Stimulated activated CD4-positive, alpha-beta T cell treated with anti-CD3 and anti-CD28 coated beads, Interleukin-4, amount 100 ng/mL, for 4 hours (primary cell): ENCODE measurements at regions not wholly inside any gene's neighbourhood (a gene's known extent, or its start where the extent isn't known, plus 50 kb on each side); places are given as distances from the start of the nearest gene placed in this dataset.
"Not testable (repeated sequence)": the region's sequence is repeated elsewhere in the genome, so short reads cannot be mapped to it uniquely, and the experiment has no call there.

Experiments
- DNase-seq, 2 experiments: peaks; one replicate each; pipeline ENCODE4 v3.0.0-alpha.2; 2020

GRCh38 chr13:58207501-58207900, 576.0 kb downstream of the PCDH17 start:
- no peak for DNase-seq

GRCh38 chr13:58235454-58235853, 603.9 kb downstream of the PCDH17 start:
- DNase-seq: no peak

GRCh38 chr13:58238972-58239773, 607.6 kb downstream of the PCDH17 start:
- no peak for DNase-seq

GRCh38 chr13:58239774-58240268, 608.3 kb downstream of the PCDH17 start:
- DNase-seq: no peak

GRCh38 chr13:58247080-58247479, 615.5 kb downstream of the PCDH17 start:
- no peak for DNase-seq

DNA sequence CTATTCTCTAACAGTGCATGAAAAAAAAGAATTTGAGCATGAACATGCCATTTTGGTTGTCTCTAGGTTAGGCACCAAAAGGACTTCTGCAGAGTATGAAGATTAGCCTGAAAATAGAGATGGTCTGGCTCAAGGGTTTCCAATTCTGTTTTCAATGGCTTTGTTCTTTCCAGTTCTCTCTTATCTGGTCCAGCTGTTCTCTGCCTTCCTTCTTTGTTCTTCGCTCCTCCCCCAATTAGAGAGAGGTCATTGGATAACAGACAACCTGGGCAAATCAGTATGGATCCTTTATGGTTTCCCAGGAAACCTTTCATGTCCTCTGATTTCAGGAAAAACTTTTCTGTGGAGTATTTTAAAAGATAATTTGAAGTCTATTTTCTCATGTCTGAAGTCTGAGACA, 623.4 kb downstream of the PCDH17 start:
- no peak for DNase-seq

DNA sequence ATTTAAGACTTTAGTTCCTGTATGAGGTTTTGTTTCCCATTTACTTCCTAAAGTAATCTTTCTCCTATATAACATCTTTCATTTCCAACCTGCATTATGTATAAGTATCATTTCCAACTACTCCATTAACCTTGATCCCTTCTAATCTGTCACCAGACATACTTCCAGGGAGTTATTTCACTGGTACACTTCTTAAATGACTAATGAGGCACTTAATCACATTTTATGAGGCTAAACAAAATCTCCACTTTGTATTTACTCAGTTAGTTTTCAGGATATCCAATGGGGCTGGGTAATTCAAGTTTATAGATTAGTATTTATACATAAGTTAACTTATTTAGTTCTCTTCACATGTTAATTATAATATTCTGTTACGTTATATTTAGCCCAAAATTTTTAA, 634.7 kb downstream of the PCDH17 start:
- DNase-seq: no peak

GRCh38 chr13:58298556-58299135, 667.1 kb downstream of the PCDH17 start:
- no peak for DNase-seq

DNA sequence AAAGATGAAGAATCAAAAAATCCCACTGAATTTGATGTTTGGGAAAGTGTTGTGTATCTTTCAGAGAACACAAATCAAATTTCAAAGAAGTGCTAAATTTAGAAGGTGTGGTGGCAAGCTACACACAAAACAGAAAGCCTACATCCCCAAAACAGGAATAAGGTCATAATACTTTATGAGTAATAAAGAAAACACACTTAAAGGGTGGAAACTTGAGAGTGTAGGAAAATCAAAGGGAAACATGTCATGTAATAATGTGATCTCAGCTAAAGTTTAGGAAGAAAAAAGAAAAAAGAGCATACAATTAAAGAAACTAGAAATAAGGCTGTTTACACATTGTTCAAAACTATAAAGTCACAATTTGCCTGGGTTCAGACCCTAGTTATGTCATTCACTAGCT, 668.7 kb downstream of the PCDH17 start:
- DNase-seq: no peak

- no peak for DNase-seq
These were observed 669.6 kb downstream of the PCDH17 start for GRCh38 chr13:58300974-58301681.

- DNase-seq: no peak
These were observed 670.8 kb downstream of the PCDH17 start for GRCh38 chr13:58302349-58302748.

- no peak for DNase-seq
These were observed 674.5 kb downstream of the PCDH17 start for GRCh38 chr13:58306062-58306461.

DNA sequence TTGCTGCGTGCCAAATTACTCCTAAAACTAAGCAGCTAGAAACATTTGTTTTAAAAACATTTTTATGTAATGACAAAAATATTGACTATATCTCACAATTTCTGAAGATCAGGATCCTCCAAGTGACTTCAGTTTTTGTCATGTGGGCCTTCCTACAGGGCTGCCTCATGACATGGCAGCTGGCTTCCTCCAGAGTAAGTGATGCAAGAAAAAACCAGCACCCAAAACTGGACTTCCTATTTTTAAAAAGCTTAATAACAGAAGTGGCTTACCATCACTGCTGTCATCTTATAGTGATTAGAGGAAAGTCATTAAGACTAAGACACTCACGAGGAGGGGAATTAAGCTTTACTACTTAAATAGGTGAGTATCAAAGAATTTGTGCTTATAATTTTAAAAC, 681.7 kb downstream of the PCDH17 start:
- no peak for DNase-seq

DNA sequence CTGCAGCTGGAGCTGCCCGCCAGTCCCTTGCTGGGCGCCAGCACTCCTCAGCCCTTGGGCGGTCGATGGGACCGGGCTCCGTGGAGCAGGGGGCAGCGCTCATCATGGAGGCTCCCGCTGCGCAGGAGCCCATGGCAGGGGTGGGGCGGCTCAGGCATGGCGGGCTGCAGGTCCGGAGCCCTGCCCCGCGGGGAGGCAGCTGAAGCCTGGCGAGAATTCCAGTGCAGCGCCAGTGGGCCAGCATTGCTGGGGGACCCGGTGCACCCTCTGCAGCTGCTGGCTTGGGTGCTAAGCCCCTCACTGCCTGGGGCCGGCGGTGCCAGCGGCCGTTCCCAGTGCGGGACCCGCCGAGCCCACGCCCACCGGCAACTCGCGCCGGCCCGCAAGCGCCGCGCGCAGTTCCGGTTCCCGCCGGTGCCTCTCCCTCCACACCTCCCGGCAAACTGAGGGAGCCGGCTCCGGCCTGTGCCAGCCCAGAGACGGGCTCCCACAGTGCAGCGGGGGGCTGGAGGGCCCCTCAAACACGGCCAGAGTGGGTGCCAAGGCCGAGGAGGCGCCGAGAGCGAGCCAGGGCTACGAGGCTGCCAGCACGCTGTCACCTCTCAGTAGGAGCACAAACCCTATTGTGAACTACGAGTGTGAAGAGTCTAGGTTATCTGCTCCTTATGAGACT, 687.1 kb downstream of the PCDH17 start:
- no peak for DNase-seq

GRCh38 chr13:58324161-58324560, 692.6 kb downstream of the PCDH17 start:
- DNase-seq: no peak

DNA sequence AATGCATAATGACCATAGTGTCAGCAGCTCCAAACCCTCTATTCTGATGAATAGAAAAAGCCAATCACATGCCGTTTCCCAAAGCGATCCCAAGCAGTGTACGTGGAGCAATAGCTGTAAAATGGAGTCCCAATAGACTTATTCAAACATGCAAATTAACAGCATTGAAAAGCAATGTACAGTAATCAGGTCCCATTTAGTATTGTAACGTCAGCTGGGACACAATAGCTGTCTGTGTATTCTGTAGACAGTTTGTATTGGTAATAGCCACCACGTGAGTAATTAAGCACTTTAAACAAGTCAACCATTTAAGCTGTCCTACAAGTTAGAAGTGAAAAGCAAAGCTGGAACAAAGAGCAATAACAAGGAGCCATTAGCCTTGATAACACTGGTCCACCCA, 698.2 kb downstream of the PCDH17 start:
- no peak for DNase-seq

GRCh38 chr13:58340895-58341294, 709.4 kb downstream of the PCDH17 start:
- DNase-seq: no peak

DNA sequence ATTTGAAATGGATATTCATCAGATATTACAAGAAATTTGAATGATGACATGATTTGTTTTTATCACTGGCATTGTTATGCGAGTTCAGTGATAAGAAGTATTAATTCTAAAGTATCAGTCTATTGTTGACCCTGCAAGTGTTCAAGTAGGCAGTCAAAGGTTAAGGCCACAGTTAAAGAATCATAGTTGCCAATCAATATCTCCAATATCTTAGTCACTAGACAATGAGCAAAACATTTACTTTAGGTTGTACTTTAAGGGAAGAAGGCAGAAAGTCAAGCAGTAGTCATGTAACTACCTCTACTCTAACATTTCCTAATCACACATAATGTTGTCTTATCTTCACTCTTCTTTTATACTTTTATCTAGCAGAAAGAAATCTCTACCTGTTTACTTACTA, 709.8 kb downstream of the PCDH17 start:
- no peak for DNase-seq

GRCh38 chr13:58343076-58343475, 711.5 kb downstream of the PCDH17 start:
- no peak for DNase-seq

DNA sequence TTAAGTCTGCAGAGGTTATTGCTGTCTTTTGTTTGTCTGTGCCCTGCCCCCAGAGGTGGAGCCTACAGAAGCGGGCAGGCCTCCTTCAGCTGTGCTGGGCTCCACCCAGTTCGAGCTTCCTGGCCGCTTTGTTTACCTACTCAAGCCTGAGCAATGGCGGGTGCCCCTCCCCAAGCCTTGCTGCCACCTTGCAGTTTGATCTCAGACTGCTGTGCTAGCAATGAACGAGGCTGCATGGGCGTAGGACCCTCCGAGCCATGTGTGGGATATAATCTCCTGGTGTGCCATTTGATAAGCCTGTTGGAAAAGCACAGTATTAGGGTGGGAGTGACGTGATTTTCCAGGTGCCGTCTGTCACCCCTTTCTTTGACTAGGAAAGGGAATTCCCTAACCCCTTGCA, 720.6 kb downstream of the PCDH17 start:
- DNase-seq: not testable (repeated sequence)

GRCh38 chr13:58369936-58370335, 738.4 kb downstream of the PCDH17 start:
- no peak for DNase-seq

DNA sequence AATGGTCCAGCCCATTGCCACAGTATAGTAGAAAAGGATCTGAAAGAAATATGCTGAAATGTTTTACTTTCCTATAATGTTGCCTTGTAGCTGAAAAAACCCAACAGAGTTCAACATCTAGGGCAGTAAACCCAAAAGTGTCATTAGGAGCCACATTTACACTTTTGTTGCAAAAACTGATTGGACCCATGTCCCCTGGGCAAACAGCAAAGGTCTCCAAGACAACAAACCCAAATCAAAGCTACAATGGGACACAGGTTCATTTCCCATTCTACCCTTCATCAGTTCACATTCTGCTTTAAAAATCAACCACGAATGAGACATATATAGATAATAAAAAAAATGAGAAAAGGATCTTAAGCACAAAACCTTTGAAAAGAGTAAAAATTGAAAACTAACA, 744.8 kb downstream of the PCDH17 start:
- DNase-seq: no peak

- no peak for DNase-seq
These were observed 745.2 kb downstream of the PCDH17 start for GRCh38 chr13:58376775-58377174.
